ENCODE measurements at regions not wholly inside any gene's neighbourhood (a gene's known extent, or its start where the extent isn't known, plus 50 kb on each side); places are given as distances from the start of the nearest gene placed in this dataset.
A peak's percentile ranks its signal among the peaks of the same experiment; 100 is the strongest.

DNA sequence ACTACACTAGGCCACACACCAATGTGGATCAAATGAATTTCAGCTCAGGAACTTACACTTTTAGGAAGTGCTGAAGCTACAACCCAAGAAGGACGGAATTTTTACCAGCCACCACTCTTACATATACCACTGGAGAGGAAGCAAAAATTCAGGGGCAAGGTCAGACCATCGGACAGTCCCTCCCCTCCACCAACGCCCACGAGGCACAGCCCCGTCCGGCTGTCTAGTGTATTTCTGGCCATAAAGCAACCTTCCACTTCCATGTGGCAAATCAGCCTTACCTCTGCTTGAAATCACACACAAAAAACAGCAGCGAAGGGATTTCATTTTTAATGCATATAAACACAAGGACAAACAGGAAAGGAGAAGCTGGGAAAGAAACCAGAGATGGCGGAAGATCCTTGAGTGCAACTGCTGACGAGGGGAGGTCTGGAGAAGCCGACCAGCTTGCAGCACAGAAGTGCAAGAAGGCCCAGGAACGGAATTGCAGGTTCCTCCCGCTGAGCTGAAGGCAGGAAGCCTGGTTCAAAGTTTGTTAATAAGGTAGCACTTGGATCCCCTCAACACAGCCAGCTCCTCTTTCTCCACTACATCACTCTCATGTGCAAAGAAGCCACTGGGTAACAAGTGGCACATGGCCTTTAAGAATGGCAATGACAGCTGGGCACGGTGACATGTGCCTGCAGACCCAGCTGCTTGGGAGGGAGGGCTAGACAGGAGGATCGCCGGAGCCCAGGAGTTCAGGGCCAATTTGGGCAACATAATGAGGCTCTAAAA is 71.5 kb downstream of the SHANK2 start:
- H3K9me3 ChIP-seq: peaks cover 0 to 10% (median 0%) of the 10 kb centered on the region in 3 donors
- TF ChIP-seq POLR2A (IDR thresholded peaks at IDR 0.05): no peak
- TF ChIP-seq, protein P1, sequence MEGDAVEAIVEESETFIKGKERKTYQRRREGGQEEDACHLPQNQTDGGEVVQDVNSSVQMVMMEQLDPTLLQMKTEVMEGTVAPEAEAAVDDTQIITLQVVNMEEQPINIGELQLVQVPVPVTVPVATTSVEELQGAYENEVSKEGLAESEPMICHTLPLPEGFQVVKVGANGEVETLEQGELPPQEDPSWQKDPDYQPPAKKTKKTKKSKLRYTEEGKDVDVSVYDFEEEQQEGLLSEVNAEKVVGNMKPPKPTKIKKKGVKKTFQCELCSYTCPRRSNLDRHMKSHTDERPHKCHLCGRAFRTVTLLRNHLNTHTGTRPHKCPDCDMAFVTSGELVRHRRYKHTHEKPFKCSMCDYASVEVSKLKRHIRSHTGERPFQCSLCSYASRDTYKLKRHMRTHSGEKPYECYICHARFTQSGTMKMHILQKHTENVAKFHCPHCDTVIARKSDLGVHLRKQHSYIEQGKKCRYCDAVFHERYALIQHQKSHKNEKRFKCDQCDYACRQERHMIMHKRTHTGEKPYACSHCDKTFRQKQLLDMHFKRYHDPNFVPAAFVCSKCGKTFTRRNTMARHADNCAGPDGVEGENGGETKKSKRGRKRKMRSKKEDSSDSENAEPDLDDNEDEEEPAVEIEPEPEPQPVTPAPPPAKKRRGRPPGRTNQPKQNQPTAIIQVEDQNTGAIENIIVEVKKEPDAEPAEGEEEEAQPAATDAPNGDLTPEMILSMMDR (IDR thresholded peaks at IDR 0.05): no peak
- H3K4me3 ChIP-seq: no peak overlapping the region
- peaks cover under 1% of the 10 kb centered on the region for H3K4me1 ChIP-seq
- ATAC-seq (no peak), DNase-seq (no peak)
- intact Hi-C loops (cut with DNase I): no loop called here
- WGBS, 2 donors: 77 to 86% methylated on average over 15 of the region's 15 CpGs
- no peaks in the 10 kb centered on the region for H3K36me3 ChIP-seq (replicated peaks in 1 of 2; ENCODE audit: insufficient read depth in 1 of 2, low read depth in 2 of 2)
- H3K27me3 ChIP-seq: no peaks in the 10 kb centered on the region
- no peak overlapping the region for H3K27ac ChIP-seq

DNA sequence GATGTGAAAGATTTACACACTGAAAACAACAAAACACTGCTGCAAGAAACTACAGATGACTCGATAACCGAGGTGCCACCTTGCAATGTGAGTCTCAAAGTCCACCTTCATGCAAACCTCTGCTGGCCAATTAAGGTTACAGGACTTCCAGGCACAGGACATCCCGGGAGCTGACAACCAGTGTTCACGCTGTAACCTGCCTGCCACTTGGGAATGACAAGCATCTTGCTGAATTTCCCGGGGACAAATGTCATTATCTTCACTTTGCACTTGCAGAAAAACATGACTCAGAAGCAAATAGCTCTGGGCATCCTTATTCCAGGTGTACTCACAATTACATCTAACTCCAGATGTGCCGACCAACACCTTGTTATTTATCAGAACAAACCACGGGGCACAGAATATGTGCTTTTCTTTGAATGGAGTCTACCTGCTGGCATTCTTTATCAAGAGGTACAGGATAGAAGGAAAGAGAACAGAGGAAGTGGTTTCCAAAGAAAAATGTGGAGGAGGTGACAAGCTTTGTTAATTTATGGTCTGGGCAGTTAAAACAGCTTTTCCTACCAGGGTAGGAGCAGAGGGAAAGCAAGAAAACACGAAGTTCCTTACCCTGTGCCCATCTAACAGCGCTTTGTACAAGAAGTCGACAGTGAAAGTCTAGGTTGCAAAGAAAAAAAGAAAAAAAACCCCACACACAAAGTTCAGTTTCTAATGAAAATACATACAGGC is 72.3 kb downstream of the SHANK2 start:
- intact Hi-C loops (cut with DNase I): no loop called here
- Histone ChIP-seq H3K4me1 (peaks cover 9% of the 10 kb centered on the region), H3K36me3 (replicated peaks in 1 of 2; ENCODE audit: insufficient read depth in 1 of 2, low read depth in 2 of 2) (no peaks in the 10 kb centered on the region), H3K4me3 (no peak overlapping the region), H3K9me3 (peaks cover 0 to 10% (median 0%) of the 10 kb centered on the region in 3 donors), H3K27me3 (no peaks in the 10 kb centered on the region), H3K27ac (no peak overlapping the region)
- DNase-seq: peak in 1 of 4 donors; percentile 20
- WGBS, 2 donors: 32 to 43% methylated on average over 9 to 10 of the region's 10 CpGs
- no peak for ATAC-seq
- TF ChIP-seq POLR2A (IDR thresholded peaks at IDR 0.05): no peak
- TF ChIP-seq, protein P1 (IDR thresholded peaks at IDR 0.05): no peak

DNA sequence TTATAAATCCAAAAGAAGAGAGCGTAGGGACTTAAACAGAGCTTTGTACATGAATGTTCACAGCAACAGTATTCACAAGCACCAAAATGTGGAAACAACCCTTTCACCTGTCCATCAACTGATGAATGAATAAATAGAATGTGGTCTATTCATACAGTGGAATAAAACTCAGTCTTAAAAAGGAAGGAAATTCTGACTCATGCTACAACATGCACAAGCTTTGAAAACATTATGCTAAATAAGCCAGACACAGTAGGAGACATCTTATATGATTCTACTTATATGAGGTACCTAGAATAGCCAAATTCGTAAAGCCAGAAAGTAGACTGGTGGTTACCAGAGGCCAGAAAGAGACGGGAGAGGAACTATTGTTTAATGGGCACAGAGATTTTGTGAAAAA is 74.3 kb downstream of the SHANK2 start:
- Histone ChIP-seq H3K36me3 (replicated peaks in 1 of 2; ENCODE audit: insufficient read depth in 1 of 2, low read depth in 2 of 2) (no peaks in the 10 kb centered on the region), H3K4me3 (no peak overlapping the region), H3K27me3 (no peaks in the 10 kb centered on the region), H3K27ac (no peak overlapping the region), H3K9me3 (peaks cover 0 to 10% (median 0%) of the 10 kb centered on the region in 3 donors), H3K4me1 (peaks cover 16% of the 10 kb centered on the region)
- intact Hi-C loops (cut with DNase I): no loop called here
- 74 to 80% methylated on average over 3 of the region's 3 CpGs for WGBS, 2 donors
- ATAC-seq: no peak
- no peak for DNase-seq
- TF ChIP-seq POLR2A (IDR thresholded peaks at IDR 0.05): no peak
- TF ChIP-seq, protein P1 (IDR thresholded peaks at IDR 0.05): no peak

DNA sequence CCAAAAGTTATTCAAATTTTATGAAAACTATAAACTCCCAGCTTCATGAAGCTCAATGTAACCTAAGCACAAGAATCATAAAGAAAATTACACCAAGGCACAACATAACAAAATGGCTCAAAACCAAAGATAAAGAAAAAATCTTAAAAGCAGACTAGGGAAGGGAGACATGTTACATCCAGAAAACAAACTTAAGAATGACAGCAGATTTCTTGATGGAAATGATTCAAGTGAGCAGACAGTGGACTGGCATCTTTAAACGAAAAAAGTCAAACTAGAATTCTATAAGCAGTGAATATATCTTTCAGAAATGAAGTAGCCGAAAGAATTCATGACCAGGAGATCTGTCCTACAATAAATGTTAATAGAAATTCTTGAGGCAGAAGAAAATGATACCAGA is 75.6 kb downstream of the SHANK2 start:
- DNase-seq (no peak), ATAC-seq (no peak)
- intact Hi-C loops (cut with DNase I): no loop called here
- TF ChIP-seq POLR2A (IDR thresholded peaks at IDR 0.05): no peak
- TF ChIP-seq, protein P1 (IDR thresholded peaks at IDR 0.05): no peak
- WGBS, 2 donors: 94 to 96% methylated on average over 2 of the region's 2 CpGs
- peaks cover 16% of the 10 kb centered on the region for H3K4me1 ChIP-seq
- peaks cover 0 to 10% (median 0%) of the 10 kb centered on the region in 3 donors for H3K9me3 ChIP-seq
- no peaks in the 10 kb centered on the region for H3K27me3 ChIP-seq
- H3K27ac ChIP-seq: no peak overlapping the region
- H3K36me3 ChIP-seq (replicated peaks in 1 of 2; ENCODE audit: insufficient read depth in 1 of 2, low read depth in 2 of 2): no peaks in the 10 kb centered on the region
- H3K4me3 ChIP-seq: no peak overlapping the region
